Ovary (tissue), 3 donors: ENCODE measurements at regions not wholly inside any gene's neighbourhood (a gene's known extent, or its start where the extent isn't known, plus 50 kb on each side); places are given as distances from the start of the nearest gene placed in this dataset.

Experiments
- EP300 ChIP-seq: sonication (generic); formaldehyde crosslinking; IDR thresholded peaks from one replicate; pipeline ENCODE4 v1.6.1; 2017; ENCODE audit warnings: antibody characterized with exemption
- POLR2A ChIP-seq: fragments of 450-650 bp; IDR thresholded peaks from one replicate; pipeline ENCODE4 v1.6.1; 2017; ENCODE audit warnings: antibody characterized with exemption, mild to moderate bottlenecking, moderate library complexity
- TF ChIP-seq, protein P1 (sequence below), 3 donors: fragments of 450-650 bp in 2 of 3; fragments of 200-600 bp in 1 of 3; IDR thresholded peaks; one replicate each; pipeline versions ENCODE4 v1.5.1 to v1.8.0; 2016 to 2022; ENCODE audit warnings: antibody characterized with exemption in 3 of 3, mild to moderate bottlenecking in 1 of 3
- donor health status: DM: no; HTN: no; CAD: no.

DNA sequence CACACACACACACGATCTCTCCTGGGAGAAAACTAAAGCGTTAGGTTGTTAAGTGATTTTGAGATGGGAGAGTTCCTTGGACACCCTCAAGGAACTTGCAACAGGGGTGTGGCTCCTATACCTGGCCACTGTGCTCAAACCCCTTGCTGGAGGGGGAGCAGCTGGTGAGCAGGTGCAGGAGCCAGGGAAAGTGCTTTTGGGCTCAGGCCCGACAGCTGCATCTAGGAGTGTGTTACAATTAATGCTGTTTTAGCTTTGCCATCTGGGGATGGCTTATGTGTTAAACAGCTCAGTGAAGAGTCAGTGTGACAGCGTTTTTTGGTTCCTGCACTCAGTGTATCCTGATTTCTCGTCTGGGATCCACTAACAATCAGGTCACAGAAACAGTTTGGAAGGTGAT lies 510.8 kb downstream of the TRIB2 start:
- TF ChIP-seq, protein P1, sequence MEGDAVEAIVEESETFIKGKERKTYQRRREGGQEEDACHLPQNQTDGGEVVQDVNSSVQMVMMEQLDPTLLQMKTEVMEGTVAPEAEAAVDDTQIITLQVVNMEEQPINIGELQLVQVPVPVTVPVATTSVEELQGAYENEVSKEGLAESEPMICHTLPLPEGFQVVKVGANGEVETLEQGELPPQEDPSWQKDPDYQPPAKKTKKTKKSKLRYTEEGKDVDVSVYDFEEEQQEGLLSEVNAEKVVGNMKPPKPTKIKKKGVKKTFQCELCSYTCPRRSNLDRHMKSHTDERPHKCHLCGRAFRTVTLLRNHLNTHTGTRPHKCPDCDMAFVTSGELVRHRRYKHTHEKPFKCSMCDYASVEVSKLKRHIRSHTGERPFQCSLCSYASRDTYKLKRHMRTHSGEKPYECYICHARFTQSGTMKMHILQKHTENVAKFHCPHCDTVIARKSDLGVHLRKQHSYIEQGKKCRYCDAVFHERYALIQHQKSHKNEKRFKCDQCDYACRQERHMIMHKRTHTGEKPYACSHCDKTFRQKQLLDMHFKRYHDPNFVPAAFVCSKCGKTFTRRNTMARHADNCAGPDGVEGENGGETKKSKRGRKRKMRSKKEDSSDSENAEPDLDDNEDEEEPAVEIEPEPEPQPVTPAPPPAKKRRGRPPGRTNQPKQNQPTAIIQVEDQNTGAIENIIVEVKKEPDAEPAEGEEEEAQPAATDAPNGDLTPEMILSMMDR (IDR thresholded peaks at IDR 0.05), result no peak
- no peak for TF ChIP-seq POLR2A
- TF ChIP-seq EP300, result no peak
